Activated CD4-positive, CD25-positive, alpha-beta regulatory T cell treated with anti-CD3 and anti-CD28 coated beads, Interleukin-2, amount 50 U/mL, for 24 hours (primary cell): ENCODE measurements at regions not wholly inside any gene's neighbourhood (a gene's known extent, or its start where the extent isn't known, plus 50 kb on each side); places are given as distances from the start of the nearest gene placed in this dataset.
A peak's percentile ranks its signal among the peaks of the same experiment; 100 is the strongest.

Experiments
- ATAC-seq, 2 donors: fragments of 150-1000 bp; cut with Tn5 transposase; one replicate each; pipeline ENCODE4 v1.10.0; 2021; ENCODE audit warnings: mild to moderate bottlenecking in 1 of 2, moderate library complexity in 1 of 2

- ATAC-seq = no peak
These were observed 93.5 kb upstream of the STK39 start for GRCh38 chr2:168340931-168341330.

DNA sequence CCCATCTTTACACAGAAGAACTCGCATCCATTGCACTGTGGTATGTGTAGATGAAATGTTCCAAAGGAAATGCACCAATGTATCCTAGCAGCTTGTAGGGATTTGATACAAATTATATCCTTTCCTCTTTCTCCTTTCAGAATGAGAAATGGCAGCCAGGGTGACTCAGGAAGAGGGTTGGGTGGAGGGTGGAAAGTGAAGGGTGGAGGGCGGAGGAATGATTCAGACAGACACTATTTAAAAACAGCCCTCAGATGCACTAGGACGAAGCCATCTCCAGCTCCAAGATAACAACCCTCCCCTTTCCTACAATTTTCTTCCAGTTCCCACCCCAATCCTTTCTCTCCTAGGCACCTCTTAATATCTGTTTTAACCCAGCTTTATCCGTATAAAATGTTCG lies 96.2 kb upstream of the STK39 start:
- no peak for ATAC-seq

- no peak for ATAC-seq
These were observed 97.3 kb upstream of the STK39 start for GRCh38 chr2:168344706-168345105.

GRCh38 chr2:168345601-168346000 lies 98.2 kb upstream of the STK39 start:
- no peak for ATAC-seq

DNA sequence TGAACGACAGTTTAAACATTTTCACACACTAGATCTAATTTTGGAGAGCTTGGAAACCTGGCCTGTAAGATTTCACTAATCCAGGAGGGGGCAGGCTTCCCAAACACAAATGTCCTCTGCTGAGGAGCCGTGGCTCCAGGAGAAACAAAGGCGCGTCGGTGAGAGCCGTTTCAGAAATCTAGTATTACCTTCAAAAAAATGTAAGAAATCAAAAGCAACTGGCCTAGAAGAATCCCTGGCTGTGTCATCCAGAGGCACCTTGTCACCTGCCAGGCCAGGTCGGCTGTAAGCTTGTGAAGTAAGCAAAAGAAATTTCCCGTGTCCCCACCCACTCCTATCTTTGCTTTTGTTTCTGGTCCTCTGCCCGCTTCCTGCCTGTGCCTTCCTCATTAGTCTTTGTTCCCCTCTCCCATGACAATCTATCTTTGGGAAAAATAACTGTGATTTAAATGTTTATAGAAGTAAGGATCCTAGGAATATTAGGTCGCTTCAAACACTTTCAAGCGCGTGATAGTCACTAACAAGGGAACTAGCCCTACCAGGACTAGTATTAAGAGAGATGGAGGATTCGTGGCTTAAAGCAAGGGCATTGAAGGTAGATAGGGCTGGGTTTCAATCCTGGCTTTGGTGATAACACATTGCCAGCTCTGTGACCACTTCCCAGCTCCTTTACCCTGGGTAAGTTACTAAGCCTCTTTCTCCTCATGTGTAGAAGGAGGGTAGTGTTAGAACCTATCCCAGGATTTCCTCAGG lies 99.5 kb upstream of the STK39 start:
- ATAC-seq = peak; percentile 59 to 64

- ATAC-seq = no peak
These were observed 100.7 kb upstream of the STK39 start for GRCh38 chr2:168348076-168348475.

DNA sequence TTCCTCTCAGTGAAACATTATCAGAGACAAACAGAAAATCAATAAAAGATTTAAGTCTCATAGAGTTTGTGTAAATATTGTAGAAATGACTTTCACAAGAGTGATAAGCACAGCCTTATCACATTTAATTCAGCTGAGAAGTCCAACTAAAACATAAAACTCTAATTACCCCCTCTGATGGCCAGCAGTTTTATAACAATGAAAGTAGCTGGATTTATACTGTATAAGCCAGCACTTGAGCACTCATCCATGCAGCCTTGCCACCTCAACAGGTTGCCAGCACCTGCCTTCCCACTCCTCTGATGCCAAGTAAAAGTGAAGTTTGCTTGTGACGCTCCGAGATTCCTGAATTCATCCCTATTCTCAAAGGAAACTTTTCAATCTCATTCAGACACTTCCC lies 103.0 kb upstream of the STK39 start:
- ATAC-seq = no peak

DNA sequence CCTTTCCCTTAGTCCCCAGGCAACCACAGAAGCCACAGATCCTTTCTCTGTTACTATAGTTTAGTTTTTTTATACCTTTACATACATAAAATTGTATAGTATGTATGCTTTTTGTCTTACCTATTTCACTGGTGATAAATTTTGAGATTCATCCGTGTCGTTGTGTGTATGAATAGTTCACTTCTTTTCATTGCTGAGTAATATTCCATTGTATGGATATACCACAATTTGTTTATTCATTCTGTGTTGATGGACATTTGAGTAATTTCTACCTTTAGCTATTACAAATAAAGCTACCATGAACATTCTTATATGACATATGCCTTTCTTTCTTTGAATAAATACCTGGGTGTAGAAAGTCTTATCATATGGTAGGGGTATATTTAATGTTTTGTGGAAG lies 102.8 kb upstream of the CERS6 start:
- no peak for ATAC-seq

DNA sequence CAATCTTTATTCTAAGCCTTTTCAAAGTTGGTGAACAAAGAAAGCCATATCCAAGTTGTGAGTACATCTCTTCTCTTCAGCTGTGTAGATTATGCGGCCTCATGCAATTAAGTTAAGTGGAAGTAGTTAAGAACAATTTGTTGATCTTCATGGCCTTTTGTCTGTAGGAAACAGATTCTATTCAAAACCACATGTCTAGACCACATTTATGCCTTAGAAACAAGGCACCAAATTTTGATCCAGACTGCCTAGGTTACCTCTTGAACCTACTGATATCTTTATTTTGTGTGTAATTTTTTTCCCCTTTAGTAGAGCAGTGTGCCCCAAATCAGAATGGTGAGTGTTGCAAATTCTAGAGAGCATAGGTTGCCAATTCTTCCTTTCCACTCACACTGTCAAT lies 101.6 kb upstream of the CERS6 start:
- ATAC-seq = no peak

DNA sequence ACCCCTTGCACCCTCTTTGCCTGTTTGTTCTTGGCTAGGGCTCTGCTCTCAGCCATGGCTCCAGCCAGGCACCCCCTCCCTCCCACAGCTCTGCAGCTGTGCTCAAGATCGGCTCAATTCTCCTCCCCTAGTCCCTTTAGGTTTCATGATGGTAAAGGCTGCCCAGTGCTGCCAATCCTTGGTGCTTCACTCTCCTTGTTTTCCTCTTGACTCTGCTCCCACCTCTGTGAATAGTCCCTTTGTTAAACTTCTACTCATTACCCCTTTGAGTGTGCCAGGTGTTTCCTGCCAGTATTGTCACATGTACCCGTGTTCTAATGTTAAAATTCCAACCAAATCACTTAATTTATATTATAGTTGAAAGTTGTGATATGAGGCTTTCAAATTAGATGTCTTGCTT lies 101.0 kb upstream of the CERS6 start:
- ATAC-seq = peak in 1 of 2 donors; percentile 21

GRCh38 chr2:168355779-168356476 lies 100.1 kb upstream of the CERS6 start:
- no peak for ATAC-seq

DNA sequence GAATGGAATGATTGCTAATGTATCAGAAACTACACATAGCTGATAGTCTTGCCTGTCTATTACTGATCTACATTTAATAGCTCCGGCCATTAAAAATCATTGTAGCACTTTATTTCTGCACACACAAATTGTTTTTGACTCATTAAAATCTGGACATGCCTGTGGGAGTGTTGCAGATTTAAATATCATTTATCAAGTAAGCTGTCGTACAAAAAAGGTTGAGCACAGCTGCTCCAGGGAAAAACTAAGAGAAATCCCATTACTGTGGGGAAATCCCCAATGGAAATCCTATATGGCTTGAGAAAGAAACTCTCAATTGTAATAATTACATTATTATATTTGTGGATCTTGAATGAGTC lies 99.6 kb upstream of the CERS6 start:
- ATAC-seq = no peak

DNA sequence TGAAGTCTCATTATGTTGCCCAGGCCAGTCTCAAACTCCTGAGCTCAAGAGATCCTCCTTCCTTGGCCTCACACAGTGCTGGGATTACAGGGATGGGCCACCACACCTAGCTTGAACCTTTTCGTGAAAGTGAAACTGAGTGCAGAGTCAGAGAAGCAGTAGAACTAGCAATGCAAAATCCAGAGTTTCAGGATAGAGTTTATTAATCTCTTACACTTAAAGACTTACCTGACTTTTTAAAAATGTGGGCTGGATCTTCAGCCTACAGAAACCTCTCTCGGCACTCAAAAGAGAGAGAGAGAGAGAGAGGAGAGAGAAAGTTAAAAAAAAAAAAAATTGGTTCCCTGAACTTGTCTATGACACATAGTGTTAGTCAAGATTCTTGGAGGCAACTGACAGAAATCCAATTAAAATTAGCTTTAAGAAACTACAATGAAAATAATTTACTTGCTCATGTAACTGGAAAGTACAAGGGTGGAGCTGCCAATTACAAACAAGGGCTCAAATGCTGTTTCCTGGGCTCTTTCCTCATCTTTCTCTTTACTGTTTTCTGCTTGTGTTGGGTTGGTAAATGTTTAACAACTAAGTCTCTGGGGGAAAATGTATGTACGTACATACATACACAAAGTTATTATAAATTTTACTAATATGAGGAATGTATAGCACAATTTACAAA lies 98.1 kb upstream of the CERS6 start:
- ATAC-seq = no peak

DNA sequence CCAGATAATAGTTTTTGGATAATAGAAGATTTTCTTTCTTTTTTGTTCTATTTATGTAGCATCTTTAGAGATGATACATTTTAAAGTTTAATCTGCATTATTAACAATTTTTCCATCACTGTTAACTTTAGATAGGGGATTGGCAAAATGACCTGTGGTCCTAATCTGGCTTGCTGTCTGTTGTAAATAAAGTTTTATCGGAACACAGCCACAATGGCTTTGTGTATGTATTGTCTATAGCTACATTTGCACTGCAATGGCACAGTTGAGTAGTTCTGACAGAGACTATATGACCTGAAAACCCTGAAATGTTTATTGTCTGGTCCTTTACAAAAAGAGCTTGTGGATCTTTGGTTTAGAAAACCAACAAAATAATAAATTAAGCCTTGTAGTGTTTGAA lies 97.0 kb upstream of the CERS6 start:
- no peak for ATAC-seq

DNA sequence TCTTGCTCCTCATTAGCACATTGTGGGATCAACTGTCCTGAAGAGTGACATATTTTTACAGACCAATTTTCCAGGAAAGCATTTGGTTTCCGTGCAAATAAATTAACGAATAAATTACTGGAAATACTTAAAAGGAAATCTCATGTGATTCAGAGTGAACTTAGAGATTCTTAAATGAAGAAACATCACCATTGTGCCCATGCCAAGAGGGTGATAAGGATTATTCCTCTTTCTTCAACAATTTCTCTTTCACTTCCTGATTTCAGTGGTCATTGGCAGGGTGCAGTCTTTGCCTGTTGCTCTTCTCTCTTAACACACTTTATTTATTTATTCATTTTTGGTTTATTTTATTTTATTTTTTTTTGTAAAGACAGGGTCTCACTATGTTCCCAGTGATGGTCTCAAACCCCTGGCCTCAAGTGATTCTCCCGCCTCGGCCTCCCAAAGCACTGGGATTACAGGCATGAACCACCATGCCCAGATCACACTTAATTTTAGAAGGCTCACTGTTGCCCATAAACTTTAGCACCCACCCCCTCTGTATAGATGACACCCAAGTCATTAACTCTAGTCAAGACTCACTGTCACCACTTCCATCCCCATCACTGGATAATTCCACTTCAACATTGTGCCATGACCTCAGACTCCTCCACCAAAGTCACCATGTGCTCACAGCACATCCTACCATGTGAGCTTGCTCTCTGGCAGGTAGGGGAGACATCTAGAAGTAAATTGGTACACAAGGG lies 92.6 kb upstream of the CERS6 start:
- no peak for ATAC-seq

DNA sequence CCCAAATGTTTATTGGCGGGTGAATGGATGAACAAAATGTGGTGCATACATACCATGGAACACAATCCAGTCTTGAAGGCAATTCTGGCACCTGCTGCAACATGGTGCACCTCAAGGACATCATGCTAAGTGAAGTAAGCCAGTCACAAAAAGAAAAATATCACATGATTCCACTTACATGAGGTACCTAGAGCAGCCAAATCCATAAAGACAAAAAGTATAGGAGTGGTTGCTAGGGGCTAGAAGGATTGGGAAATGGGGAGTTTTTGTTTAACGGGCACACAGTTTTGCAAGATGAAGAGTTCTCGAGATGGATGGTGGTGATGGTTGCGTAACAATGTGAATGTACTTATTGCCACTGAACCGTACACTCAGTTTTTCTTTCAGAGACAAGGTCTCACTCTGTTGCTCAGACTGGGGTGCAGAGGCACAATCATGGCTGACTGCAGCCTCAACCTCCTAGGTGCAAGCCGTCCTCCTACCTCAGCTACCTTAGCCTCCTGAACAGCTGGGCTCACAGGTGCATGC lies 90.9 kb upstream of the CERS6 start:
- no peak for ATAC-seq

- ATAC-seq = no peak
These were observed 87.0 kb upstream of the CERS6 start for GRCh38 chr2:168369031-168369430.

- peak in 1 of 2 donors; percentile 24 for ATAC-seq
These were observed 84.6 kb upstream of the CERS6 start for GRCh38 chr2:168371273-168372019.

DNA sequence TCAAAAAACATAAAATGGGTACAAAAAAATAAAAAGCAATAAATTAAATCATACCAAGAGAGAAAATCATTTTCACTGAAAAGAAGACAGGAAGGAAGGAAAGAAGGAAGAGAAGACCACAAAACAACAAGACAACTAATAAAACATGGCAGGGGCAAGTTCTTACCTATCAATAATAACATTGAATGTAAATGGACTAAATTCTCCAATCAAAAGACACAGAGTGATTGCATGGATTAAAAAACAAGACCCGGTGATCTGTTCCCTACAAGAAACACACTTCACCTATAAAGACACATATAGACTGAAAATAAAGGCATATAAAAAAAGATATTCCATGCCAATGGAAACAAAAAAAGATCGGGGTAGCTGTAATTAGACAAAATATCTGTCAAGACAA lies 82.6 kb upstream of the CERS6 start:
- no peak for ATAC-seq

GRCh38 chr2:168375195-168375798 lies 80.8 kb upstream of the CERS6 start:
- no peak for ATAC-seq

DNA sequence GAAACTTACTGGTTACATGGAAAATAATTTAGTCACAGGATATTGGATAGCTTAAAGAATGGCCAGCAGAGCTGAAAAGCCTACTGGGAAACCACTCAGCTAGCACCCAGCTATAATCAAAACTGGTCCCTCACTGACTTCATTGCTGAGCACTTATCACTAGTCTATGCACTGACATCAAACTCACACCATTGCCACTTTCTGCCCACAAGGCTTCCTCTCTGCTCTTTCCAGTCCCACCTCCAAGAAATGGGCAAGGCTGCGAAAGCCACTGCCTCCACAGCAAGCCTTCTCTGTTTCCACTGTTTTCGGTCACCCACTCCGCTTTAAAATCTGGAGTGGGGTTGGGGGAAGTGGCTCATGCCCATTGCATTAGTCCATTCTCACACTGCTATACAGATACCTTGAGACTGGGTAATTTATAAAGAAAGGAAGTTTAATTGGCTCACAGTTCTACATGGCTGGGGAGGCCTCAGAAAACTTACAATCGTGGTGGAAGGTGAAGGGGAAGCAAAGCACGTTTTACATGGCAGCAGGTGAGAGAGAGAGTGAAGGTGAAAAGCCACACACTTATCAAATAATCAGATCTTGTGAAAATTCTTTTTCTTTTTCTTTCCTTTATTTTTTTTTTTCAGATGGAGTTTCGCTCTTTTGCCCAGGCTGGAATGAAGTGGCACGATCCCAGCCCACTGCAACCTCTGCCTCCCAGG lies 77.0 kb upstream of the CERS6 start:
- ATAC-seq = no peak
